Endodermal cell (in vitro differentiated cells): ENCODE measurements at regions not wholly inside any gene's neighbourhood (a gene's known extent, or its start where the extent isn't known, plus 50 kb on each side); places are given as distances from the start of the nearest gene placed in this dataset.

Experiments
- DNase-seq: peaks from one replicate; pipeline ENCODE4 v3.0.0-alpha.2; 2017
- H3K27ac ChIP-seq: 2 replicates; pipeline ENCODE4 v1.5.1; 2013; ENCODE audit warnings: mild to moderate bottlenecking, low read depth, low read length, moderate library complexity
- H3K27me3 ChIP-seq: 2 replicates; pipeline ENCODE4 v1.6.1; 2013; ENCODE audit warnings: mild to moderate bottlenecking, low read length, moderate library complexity; ENCODE audit not compliant: insufficient read depth, control insufficient read depth, poor library complexity, severe bottlenecking
- H3K36me3 ChIP-seq: 2 replicates; pipeline ENCODE4 v1.7.0; 2013; ENCODE audit warnings: mild to moderate bottlenecking, low read length, moderate library complexity; ENCODE audit not compliant: control insufficient read depth, insufficient read depth
- H3K4me1 ChIP-seq: one replicate; pipeline ENCODE4 v1.7.0; 2013; ENCODE audit warnings: low read length; ENCODE audit not compliant: control insufficient read depth, insufficient read depth
- H3K4me3 ChIP-seq: 2 replicates; pipeline ENCODE4 v1.5.1; 2013; ENCODE audit warnings: mild to moderate bottlenecking, low read length, moderate library complexity
- H3K9ac ChIP-seq: 2 replicates; pipeline ENCODE4 v1.6.1; 2013; ENCODE audit warnings: mild to moderate bottlenecking, low read length, moderate library complexity; ENCODE audit not compliant: poor library complexity, severe bottlenecking; ENCODE audit errors: extremely low read depth
- H3K9me3 ChIP-seq: 2 replicates; pipeline ENCODE4 v1.6.1; 2013; ENCODE audit warnings: mild to moderate bottlenecking, low read length, moderate library complexity; ENCODE audit not compliant: control insufficient read depth
- H3K27ac Mint-ChIP-seq: 2 replicates; pipeline ENCODE4 v1.8.0; 2020; ENCODE audit warnings: mixed read lengths
- H3K27me3 Mint-ChIP-seq: 2 replicates; pipeline ENCODE4 v1.8.0; 2021; ENCODE audit warnings: mild to moderate bottlenecking, mixed read lengths; ENCODE audit not compliant: insufficient read depth
- H3K36me3 Mint-ChIP-seq: 2 replicates; pipeline ENCODE4 v1.8.0; 2020; ENCODE audit warnings: low read depth, mixed read lengths
- H3K4me1 Mint-ChIP-seq: 2 replicates; pipeline ENCODE4 v1.8.0; 2020; ENCODE audit warnings: mixed read lengths
- H3K4me3 Mint-ChIP-seq: 2 replicates; pipeline ENCODE4 v1.8.0; 2020; ENCODE audit warnings: mild to moderate bottlenecking, moderate library complexity, mixed read lengths
- H3K9me3 Mint-ChIP-seq: 2 replicates; pipeline ENCODE4 v1.8.0; 2020; ENCODE audit warnings: mild to moderate bottlenecking, mixed read lengths
- CTCF ChIP-seq: fragments of 200-600 bp; sonication (generic); conservative IDR thresholded peaks from 2 replicates; pipeline ENCODE4 v1.5.0; 2021; ENCODE audit warnings: antibody characterized with exemption, mild to moderate bottlenecking
- WGBS, 2 experiments: methylation state at CpG; one replicate each; pipeline versions ENCODE4 v1.1.5 to v1.1.7; 2013; ENCODE audit warnings: missing lambda C conversion rate in 2 of 2, mixed read lengths in 1 of 2; ENCODE audit not compliant: insufficient coverage in 1 of 2, insufficient read length in 1 of 2; 5-methylcytosine and 5-hydroxymethylcytosine counted together

DNA sequence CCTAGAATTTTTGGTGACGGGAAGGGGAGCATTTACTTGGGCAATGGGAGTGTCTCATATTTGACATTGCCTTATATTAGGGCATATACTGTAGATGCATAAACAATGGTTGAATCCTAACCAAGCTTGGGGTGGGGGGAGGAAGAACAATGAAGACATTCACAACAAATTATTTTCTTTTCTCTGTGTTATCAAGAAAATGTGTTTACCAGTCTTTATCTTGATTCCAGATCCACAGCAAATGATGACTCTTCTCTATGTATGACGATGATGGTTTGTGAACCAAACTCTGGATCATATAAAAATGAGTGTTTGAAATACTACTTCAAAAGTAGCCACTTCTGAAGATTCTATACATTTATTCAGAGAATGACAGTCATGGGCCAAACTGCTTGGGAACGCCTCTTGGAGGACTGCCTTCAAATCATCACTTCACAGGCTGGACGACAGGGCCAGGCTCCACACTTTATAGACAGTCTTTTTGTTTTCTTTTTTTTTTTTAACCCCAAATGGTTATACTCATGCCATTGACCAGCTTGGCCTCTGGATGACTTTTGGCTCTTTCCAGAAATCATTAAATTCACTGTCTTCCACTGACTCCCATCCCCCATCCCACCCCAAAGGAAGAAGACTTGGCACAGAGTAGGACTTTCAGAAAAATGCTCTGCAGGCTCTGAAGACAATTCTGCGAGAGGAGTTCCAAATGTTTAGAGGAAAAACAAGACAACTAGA is 123.8 kb upstream of the LIFR start:
- peaks cover 19% of the 10 kb centered on the region for H3K4me1 Mint-ChIP-seq
- Histone ChIP-seq H3K9me3 (no peaks in the 10 kb centered on the region), H3K4me1 (peaks cover 13% of the 10 kb centered on the region), H3K4me3 (no peak overlapping the region), H3K27ac (no peak overlapping the region), H3K27me3 (no peaks in the 10 kb centered on the region), H3K36me3 (no peaks in the 10 kb centered on the region), H3K9ac (no peak overlapping the region)
- H3K27ac Mint-ChIP-seq = no peak overlapping the region
- no peak for TF ChIP-seq CTCF
- H3K9me3 Mint-ChIP-seq = no peaks in the 10 kb centered on the region
- no peaks in the 10 kb centered on the region for H3K36me3 Mint-ChIP-seq
- DNase-seq = no peak
- H3K4me3 Mint-ChIP-seq = no peak overlapping the region
- WGBS, 2 experiments = 95 to 97% methylated on average over 3 to 5 of the region's 5 CpGs
- H3K27me3 Mint-ChIP-seq = peaks cover 9% of the 10 kb centered on the region

DNA sequence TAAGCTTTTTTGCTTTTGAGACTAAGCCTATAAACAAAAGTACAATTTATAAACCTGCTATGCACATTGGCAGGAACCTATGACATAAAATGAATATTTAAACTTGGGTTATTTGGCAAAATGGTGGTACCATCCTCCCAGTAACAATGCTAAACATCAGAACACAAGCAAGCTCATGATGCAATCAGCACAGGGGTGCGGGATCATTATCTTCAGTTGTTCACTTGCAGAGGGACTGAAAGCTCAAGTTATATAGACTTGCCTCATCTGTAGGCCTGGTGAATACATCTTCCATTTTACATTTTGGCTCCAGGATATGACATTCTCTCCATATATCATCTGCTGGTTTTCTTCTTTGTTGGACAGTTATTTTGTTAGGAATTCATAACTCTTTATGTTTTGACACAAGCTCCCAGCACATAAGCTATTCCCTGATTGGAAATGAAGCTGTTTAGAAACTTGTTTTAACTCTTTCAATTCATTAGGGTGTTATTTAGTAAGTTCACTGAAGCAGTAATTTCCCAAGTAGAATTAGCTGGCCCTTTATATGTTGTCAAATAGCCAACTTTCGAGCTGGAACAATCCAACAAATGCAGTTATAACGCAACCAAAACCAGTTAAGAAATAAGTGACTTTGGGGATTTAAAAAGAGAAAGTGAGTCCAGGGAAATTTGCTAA is 124.7 kb upstream of the LIFR start:
- H3K36me3 ChIP-seq = no peaks in the 10 kb centered on the region
- no peaks in the 10 kb centered on the region for H3K36me3 Mint-ChIP-seq
- no peak overlapping the region for H3K9ac ChIP-seq
- no peaks in the 10 kb centered on the region for H3K9me3 Mint-ChIP-seq
- no peak for TF ChIP-seq CTCF
- peaks cover 15% of the 10 kb centered on the region for H3K27me3 Mint-ChIP-seq
- no peak overlapping the region for H3K4me3 Mint-ChIP-seq
- no peak overlapping the region for H3K27ac Mint-ChIP-seq
- DNase-seq = no peak
- H3K27me3 ChIP-seq = no peaks in the 10 kb centered on the region
- peaks cover 14% of the 10 kb centered on the region for H3K4me1 Mint-ChIP-seq
- H3K4me3 ChIP-seq = no peak overlapping the region
- peaks cover 13% of the 10 kb centered on the region for H3K4me1 ChIP-seq
- 95 to 97% methylated on average over 3 of the region's 3 CpGs for WGBS, 2 experiments
- no peak overlapping the region for H3K27ac ChIP-seq
- H3K9me3 ChIP-seq = no peaks in the 10 kb centered on the region

DNA sequence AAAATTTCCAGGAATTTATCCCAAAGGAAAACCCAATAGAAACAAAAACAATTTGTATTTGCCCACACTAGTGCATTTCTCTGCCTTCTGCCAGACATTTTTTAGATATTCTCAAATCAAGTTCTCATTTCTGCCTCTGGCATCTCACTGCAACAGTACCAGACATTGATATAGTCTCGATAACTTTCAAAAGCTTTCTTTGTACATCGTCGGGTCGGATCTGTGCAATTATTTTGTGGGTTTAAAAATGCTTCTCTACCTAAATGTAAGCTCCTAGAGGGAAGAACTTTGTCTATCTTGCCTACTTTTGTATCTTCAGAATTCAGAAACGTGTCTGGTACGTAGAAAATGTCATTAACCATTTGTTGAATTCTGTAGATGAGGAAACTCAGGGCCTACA is 125.5 kb upstream of the LIFR start:
- peaks cover 13% of the 10 kb centered on the region for H3K4me1 ChIP-seq
- peaks cover 17% of the 10 kb centered on the region for H3K27me3 Mint-ChIP-seq

More for the DNA sequence above, 125.5 kb upstream of the LIFR start:
- no peak overlapping the region for H3K27ac ChIP-seq
- no peaks in the 10 kb centered on the region for H3K27me3 ChIP-seq
- peaks cover 13% of the 10 kb centered on the region for H3K4me1 Mint-ChIP-seq
- no peak for TF ChIP-seq CTCF
- H3K4me3 ChIP-seq = no peak overlapping the region
- no peaks in the 10 kb centered on the region for H3K9me3 Mint-ChIP-seq
- H3K9me3 ChIP-seq = no peaks in the 10 kb centered on the region
- no peak overlapping the region for H3K27ac Mint-ChIP-seq
- no peaks in the 10 kb centered on the region for H3K36me3 ChIP-seq
- 92 to 95% methylated on average over 2 to 6 of the region's 6 CpGs for WGBS, 2 experiments
- no peak overlapping the region for H3K9ac ChIP-seq
- H3K4me3 Mint-ChIP-seq = no peak overlapping the region
- no peaks in the 10 kb centered on the region for H3K36me3 Mint-ChIP-seq
- DNase-seq = no peak
